Right lung (tissue), 2 donors: ENCODE measurements at regions not wholly inside any gene's neighbourhood (a gene's known extent, or its start where the extent isn't known, plus 50 kb on each side); places are given as distances from the start of the nearest gene placed in this dataset.

Source experiments
- DNase-seq, 2 donors: peaks; one replicate each; pipeline ENCODE4 v3.0.0-alpha.2; 2013

GRCh38 chr19:29372461-29372860 lies 153.3 kb upstream of the VSTM2B start:
- DNase-seq = no peak

GRCh38 chr19:29372921-29373797 lies 152.6 kb upstream of the VSTM2B start:
- DNase-seq = no peak

DNA sequence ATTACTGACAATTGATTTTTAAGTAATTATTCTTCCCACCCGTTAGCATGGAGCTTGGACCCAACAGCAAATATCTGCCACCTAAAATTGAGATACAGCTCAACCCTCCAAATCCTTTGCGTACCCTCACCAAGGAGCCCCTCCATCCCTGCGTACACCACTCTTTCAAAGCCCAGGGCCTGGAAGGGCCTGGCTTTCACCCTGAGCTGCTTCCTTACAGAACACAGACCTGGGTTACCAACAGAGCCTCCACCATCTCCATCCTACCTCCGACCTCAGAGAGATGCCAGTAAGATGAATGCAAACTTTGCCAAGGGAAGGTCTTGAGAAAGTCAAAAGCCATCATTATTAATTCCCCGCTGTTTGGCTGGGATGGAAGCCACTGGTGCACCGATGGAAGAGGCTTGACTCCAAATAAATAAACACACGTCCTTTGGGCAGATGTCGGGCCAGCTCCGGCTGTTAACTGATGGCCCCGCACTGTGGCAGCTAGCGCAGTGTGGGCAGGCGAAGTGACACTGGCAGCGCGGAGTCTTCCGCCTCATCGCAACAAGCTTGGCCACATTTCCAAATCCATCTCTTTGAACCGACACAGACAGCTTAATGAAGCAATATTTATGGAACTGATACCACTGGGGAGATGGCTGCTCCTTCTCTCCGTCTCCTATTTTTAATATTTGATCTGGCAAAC lies 150.2 kb upstream of the VSTM2B start:
- no peak for DNase-seq

DNA sequence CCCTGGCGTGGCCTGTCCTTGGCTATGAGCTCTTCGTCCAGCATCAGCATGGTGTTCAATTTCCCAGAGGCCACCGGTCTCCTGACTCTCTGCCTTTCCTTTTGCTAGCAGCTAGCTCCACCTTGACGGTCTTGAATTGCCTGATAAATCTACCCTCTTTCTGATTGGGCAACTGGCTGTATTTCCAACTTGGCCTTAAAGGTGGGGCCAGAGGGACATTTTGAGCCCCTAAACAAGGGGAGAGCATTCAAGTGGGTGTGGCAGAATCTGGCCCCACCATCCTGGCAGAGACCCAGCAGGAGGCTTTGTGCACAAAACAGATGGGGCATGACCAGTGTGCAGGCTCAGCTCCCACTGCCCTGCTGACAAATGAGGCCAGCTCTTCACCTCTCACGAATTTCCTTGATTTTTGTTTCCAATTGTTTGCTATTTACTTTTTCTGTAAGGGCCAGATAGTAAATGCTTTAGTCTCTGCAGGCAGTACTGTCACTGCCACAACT lies 148.9 kb upstream of the VSTM2B start:
- DNase-seq = no peak

- no peak for DNase-seq
Observed at GRCh38 chr19:29378126-29378525, 147.7 kb upstream of the VSTM2B start.

GRCh38 chr19:29378543-29379080 lies 147.2 kb upstream of the VSTM2B start:
- DNase-seq = no peak

DNA sequence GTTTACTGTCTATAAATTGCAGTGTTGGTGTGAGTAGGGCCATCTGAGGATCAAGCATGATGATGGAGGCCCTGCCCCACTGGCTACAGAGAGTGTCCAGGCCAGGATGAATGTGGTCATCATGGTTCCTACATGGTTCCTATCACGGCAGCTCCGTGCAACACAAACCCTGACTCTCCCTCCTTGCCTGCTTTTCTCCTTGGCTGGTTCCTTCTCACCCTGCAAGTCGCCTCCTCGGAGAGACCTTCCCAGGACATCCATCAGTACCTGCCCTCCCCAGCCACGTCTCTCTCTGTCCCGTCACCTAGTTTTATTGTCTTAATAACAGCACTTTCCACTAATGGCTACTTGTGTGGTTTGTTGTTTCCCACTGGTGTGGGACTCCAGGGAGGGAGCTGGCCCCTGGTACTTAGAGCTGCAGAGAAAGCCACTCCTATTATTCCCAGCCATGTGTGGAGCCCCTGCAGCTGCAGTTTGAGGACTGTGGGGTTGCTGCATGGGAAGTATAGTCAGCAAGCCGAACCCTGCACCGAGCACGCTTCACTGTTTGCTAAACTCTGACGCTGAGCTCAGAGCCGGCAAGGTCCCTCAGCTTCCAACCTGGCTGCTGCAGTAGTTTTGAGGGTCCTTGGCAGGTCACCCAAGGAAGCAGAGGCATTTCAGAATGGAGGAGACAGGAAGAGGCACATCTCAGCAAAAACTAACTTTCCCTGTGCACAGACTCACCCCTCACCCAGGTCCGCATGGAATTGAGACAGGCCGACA lies 146.4 kb upstream of the VSTM2B start:
- no peak for DNase-seq

DNA sequence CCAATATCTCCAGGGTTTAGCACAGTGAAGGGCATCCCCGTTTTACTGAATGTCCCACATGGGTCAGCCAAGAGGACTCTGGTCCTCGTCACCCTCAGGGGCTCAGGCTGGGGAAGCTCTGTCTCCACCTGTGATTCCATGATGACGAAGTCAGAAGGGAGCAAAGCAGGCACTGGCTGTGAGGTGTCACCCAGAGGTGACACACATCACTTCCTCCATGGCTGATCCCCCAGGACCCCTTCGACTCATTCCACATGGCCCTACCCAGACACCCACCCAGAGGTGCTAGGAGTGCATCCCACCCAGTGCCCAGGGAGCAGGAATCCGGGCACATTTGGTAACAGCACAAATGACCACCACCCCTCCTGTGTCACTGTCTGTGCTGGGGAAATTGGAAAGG lies 145.2 kb upstream of the VSTM2B start:
- no peak for DNase-seq

GRCh38 chr19:29381353-29382203 lies 144.2 kb upstream of the VSTM2B start:
- no peak for DNase-seq

- DNase-seq = no peak
Observed at GRCh38 chr19:29383696-29384095, 142.1 kb upstream of the VSTM2B start.

DNA sequence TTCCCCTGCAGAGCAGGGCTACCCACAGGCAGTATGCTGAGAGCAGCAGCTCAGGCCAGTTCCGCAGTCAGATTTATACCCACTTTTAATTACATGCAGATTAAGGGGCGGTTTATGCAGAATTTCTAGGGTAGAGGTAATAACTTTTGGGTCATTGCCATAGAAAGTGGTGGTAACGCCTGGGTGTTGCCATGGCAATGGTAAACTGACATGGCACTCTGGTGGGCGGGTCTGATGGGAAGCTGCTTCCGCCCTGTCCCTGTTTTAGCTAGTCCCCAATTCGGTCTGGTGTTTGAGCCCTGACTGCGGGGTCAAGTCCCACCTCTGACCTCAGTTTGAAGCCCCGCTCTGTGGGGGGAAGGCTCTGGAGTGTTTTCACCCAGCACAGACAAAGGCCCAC lies 141.1 kb upstream of the VSTM2B start:
- no peak for DNase-seq

DNA sequence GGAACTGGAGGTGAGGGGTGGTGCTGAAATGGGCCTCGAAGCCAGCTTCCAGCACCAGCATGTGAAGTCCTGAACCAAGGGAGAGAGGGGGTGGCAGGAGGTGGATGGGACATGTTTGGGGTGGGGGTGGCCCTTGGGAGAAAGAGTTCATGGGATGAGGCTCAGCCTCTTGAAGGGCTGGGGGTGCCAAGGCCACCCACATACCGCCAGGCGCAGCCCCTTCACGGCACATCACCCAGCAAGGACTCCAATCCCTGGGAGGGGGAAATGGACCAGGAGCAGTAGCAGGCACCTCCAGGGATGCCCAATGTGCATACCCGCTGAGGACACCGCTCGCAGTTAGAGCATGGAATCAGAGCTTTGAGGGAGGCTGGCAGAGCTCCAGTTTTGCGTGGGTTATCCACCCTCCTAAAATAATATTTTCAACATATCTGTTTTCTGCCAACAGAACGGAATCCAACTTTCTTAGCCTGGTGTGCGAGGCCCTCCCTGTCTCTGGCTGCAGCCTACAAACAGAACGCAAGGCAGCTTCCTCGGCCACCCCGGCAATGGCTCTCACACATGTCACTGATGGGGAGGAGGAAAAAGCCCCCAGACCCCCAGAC lies 140.5 kb upstream of the VSTM2B start:
- DNase-seq = no peak

GRCh38 chr19:29386970-29387369 lies 138.8 kb upstream of the VSTM2B start:
- no peak for DNase-seq

DNA sequence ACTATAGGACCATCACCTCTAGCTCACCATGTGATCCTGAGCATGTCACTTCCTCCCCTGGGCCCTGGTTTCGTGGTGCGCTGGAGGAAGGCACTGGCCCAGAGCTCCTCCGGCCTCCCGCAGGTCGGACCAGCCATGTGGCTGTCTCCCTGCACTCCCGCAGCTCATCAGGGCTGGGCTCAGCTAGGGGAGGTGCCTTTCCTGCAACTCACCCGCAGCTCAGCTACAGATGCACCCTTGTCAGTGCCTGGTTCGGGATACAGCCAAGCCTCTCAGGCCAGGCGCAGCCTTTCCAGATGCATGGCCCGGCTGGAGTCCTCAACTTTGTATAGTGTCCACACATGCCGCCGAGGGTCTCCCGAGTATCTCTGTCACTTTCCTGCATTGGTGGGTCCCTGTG lies 138.2 kb upstream of the VSTM2B start:
- no peak for DNase-seq

DNA sequence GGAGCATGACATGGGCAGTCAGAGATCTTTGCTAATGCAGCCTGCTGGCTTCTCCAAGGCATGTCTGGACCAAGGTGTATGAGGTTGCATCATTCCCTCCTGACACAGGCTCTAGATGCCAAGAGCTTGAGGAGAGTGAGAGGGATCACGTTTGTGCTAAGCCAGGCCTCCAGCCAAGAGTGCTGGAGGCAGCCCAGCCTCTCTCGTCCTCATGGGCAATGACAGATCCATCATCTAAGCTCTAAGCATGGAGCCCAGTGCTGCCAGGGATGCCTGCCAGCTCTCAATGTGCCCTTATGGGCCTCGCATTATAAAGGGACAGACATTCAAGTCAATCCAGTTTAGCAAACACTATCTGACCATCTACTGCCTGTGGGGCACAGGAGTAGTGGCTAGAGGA lies 136.3 kb upstream of the VSTM2B start:
- no peak for DNase-seq

DNA sequence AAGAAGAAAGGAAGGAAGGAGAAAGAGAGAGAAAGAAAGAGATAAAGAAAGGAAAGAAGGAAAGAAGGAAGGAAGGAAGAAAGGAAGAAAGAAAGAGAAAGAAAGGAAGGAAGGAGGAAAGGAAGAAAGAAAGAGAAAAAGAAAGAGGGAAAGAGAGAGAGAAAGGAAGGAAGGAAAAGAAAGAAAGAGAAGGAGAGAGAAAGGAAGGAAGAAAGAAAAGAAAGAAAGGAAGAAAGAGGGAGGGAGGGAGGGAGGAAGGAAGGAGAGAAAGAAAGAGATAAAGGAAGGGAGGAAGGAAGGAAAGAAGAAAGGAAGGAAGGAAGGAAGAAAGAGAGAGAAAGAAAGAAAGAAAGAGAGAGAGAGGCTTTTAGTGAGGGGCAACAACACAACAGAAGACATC lies 135.1 kb upstream of the VSTM2B start:
- no peak for DNase-seq

DNA sequence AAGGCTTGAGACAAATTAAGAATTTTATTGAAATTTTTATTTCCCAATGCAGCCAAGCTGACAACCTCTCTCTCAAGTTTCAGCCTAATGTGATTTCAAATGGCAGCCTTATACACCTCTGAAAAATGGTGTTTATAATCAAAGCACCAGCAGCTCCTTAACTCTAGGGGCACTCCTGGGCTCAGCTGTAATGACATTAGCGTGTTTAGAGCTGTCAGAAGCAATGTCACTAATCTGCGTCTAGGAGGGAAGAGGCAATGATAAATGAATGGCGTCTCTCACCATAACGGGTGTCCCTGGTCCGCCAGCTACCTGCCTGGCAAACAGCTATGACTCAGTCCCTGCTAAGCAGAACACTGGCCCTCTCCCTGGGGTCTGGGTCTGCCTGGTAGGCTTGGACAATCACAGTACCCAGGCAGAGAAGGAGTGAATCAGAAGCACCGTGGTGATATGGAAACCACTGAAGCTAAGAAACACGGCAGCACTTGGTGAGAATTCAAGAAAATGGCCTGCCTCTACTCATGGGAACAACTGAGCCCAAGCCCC lies 131.8 kb upstream of the VSTM2B start:
- DNase-seq = no peak

DNA sequence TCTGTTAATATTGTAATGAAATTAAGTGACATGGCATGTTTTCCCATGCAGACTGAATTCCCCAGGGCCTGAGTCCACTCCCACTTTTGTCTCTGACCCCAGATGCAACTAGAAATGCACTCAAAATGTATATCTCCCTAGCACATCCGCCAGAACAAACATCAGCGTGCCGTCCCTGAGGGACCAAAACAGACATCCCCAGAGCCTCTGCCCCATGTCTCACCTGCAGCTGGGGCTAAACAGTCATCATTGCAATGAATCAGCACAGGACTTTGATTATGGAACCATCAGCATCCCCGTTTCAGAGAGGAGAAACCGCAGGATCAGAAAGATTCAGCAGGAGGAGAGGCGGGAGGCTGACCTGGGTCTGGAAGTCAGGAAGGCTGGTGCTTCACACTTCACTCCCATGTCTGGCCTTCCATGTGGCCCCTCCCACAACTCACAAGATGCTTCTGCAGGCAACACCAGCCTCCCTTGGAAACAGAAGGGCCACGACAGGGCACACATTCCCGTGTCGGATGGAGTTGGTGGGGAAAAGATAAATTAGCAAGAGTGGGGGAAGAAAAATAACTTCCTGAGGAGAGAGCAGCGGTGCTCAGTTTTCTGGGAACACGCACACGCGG lies 130.6 kb upstream of the VSTM2B start:
- no peak for DNase-seq

DNA sequence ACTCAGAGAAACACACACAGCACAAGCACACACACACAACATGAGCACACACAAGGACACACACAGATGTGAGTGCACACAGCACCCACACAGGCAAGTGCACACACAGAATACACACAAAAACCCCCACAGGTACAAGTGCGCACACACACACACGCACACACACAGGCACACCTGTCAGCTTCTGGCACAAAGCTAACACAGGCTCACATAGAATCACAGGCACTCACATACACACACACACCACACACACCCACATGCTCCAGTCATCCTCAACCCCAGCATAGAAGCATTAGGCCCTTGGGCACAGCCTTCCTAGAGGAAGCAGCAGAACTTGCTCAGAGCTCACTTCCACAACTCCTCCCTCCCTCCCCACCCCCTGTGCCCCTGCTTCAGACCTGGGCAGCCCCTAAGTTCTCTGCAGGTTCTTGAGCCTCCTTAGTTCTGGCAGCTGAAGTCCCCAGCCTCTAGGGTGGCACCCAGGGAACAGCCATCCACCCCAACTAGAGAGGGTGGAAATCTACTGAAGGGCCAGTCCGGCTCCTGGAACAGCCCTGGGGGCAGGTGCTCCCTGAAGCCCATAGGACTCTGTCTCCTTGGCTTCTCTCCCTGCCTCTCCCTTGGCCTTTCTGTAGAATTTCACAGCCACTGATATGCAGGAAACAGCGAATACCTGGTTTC lies 129.9 kb upstream of the VSTM2B start:
- DNase-seq = no peak
